ENCODE measurements at regions not wholly inside any gene's neighbourhood (a gene's known extent, or its start where the extent isn't known, plus 50 kb on each side); places are given as distances from the start of the nearest gene placed in this dataset.
"Not testable (repeated sequence)": the region's sequence is repeated elsewhere in the genome, so short reads cannot be mapped to it uniquely, and the experiment has no call there.

GRCh38 chr16:29124162-29124561 lies 139.3 kb downstream of the LAT start:
- not testable (repeated sequence) for TF ChIP-seq POLR2AphosphoS5 (IDR thresholded peaks at IDR 0.05; ENCODE audit: borderline replicate concordance, low read depth, low read length); EZH2 (IDR thresholded peaks at IDR 0.05); FOXP2 (optimal IDR thresholded peaks at IDR 0.05; ENCODE audit: control extremely low read depth, extremely low read length, insufficient read depth)
